ENCODE measurements at regions not wholly inside any gene's neighbourhood (a gene's known extent, or its start where the extent isn't known, plus 50 kb on each side); places are given as distances from the start of the nearest gene placed in this dataset.
A peak's percentile ranks its signal among the peaks of the same experiment; 100 is the strongest.

GRCh38 chr9:26357803-26358344 is 534.7 kb downstream of the CAAP1 start:
- ATAC-seq (no peak), DNase-seq (no peak)
- intact Hi-C loops (cut with micrococcal nuclease) = no loop called here

- intact Hi-C loops (cut with micrococcal nuclease) = no loop called here
- ATAC-seq (no peak), DNase-seq (no peak)
Measured at GRCh38 chr9:26356491-26356890, 536.1 kb downstream of the CAAP1 start.

- DNase-seq = no peak
- intact Hi-C loops (cut with micrococcal nuclease) = no loop called here
- no peak for ATAC-seq
Measured at GRCh38 chr9:26346942-26347477, 545.6 kb downstream of the CAAP1 start.

DNA sequence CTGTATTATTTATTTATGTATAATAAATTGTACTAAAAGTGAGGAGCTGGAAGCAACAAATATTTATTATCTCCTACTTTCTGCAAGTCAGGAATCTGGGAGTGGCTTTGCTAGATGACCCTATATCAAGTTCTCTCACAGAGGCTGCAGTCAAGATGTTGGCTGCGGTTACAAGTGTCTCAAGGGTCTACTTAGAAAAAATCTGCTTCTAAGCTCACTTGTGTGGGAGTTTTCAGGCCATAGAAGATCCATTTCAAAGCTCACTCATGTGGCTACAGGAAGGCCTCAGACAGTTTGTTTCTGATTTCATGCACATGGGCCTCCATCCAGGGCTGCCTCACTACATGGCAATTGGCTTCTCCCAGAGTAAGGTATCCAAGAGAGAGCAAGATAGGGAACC is 551.1 kb downstream of the CAAP1 start:
- ATAC-seq (no peak), DNase-seq (no peak)
- intact Hi-C loops (cut with micrococcal nuclease) = no loop called here

DNA sequence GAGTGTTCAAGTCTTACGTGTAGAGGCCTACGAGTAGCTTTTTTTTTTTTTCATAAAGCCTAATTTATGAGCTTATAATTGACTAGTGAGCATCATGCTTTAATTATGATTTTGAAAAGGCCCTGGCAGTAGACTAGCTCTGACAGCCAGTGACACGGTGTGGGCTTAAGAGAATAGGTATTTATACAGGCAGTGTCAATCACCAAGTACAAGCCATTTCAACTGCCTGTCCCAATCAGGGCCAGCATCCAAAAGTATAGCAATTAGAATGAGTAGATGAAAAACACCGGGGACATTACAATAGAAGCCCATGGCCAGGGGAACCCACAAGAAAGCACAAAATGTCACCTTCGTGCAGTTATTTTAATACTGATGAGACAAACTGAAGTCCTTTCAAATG is 552.8 kb downstream of the CAAP1 start:
- no peak for ATAC-seq

GRCh38 chr9:26335116-26335515 is 557.5 kb downstream of the CAAP1 start:
- intact Hi-C loops (cut with micrococcal nuclease) = no loop called here
- ATAC-seq = no peak
- DNase-seq = no peak

More for the DNA sequence above, 552.8 kb downstream of the CAAP1 start:
- intact Hi-C loops (cut with micrococcal nuclease) = no loop called here
- DNase-seq = no peak

DNA sequence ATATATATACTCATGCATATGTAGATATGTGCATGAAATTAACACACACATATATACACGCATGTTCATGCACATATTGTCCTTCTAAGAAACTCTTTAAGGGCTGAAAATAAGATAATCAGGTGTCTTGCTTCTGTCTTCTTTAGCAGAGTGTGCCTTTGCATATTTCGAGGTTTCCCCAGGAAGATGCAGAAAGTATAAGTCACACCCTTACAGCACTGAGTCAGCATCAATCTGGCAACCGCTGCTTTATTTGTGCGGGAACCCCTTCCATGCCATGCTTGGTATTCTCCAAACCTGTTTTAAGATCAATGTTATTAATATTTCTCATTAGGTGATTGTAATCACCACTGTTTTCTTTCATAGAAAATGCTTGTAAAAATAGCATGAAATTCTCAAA is 557.9 kb downstream of the CAAP1 start:
- DNase-seq = no peak
- intact Hi-C loops (cut with micrococcal nuclease) = no loop called here
- no peak for ATAC-seq

GRCh38 chr9:26331223-26331622 is 561.4 kb downstream of the CAAP1 start:
- DNase-seq (no peak), ATAC-seq (no peak)
- intact Hi-C loops (cut with micrococcal nuclease) = no loop called here

- ATAC-seq (no peak), DNase-seq (no peak)
- intact Hi-C loops (cut with micrococcal nuclease) = no loop called here
Measured at GRCh38 chr9:26329974-26330373, 562.6 kb downstream of the CAAP1 start.

GRCh38 chr9:26326563-26326962 is 566.0 kb downstream of the CAAP1 start:
- DNase-seq (no peak), ATAC-seq (no peak)
- intact Hi-C loops (cut with micrococcal nuclease) = no loop called here

GRCh38 chr9:26325444-26325829 is 567.2 kb downstream of the CAAP1 start:
- intact Hi-C loops (cut with micrococcal nuclease) = no loop called here
- ATAC-seq = no peak
- DNase-seq = no peak

DNA sequence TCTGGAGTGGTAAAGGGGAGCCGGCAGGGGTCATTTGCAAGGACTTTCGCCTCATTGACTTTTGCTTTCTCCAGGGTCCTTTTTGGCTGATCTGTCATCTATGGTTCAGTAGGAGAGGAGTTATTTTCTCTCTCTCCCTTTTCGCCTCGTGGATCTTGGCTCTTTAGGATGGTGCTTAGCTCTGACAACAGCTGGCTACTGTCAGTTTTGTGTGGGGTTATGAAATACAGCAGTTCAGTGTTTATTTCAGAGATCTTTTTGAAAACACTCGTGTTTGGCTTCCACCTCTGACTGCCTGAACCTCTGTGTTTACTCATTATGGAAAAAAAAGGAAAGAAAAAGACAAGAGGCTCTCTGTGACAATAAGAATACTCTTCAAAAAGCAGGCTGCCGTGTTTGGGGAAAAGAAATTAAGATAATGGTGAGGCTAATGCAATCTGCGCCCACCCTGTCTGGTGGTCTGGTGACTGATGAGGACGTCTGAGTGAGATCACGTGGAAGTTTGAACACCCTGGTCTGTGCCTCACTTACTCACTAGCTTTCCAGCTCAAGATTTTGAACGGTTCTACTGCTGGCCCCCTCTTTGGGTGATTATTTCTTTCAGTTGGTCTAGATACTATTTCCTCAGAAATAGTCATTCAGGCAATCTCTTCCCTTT is 567.7 kb downstream of the CAAP1 start:
- ATAC-seq = peak; percentile 17
- DNase-seq = no peak
- intact Hi-C loops (cut with micrococcal nuclease) = no loop called here

DNA sequence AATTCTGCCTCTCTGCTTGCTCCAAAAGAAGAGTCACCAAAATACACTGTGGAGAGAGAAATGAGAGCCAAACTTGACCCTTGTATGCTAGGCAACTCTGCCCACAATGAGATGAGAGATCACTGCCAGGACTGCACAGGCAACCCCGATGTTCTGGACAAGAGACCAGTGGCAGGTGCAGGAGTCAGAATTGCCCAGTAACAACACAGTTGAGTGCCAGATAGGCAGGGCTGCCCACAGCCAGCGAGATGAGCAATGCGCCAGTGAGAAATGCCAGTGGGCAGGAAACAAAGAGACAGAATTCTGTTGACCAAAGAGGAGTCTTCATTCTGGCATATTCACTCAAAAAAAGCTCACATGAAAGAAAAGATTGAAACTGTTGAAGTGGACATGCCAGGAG is 570.7 kb downstream of the CAAP1 start:
- no peak for DNase-seq
- intact Hi-C loops (cut with micrococcal nuclease) = no loop called here
- ATAC-seq = no peak

DNA sequence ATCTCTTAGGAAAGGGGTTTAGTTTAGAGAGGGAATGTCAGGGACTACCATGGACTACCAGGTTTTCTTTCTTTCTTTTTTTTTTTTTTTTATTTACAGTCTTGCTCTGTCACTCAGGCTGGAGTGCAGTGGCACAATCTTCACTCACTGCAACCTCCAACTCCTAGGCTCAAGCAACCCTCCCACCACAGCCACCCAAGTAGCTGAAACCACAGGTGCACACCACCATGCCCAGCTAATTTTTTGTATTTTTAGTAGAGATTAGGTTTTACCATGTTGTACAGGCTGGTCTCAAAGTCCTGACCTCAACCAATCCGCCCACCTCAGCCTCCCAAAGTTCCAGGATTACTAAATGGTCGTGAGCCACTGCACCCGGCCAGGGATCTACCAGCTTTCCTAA is 572.7 kb downstream of the CAAP1 start:
- ATAC-seq (no peak), DNase-seq (no peak)
- intact Hi-C loops (cut with micrococcal nuclease) = no loop called here

- ATAC-seq (no peak), DNase-seq (no peak)
- intact Hi-C loops (cut with micrococcal nuclease) = no loop called here
Measured at GRCh38 chr9:26313108-26313507, 579.5 kb downstream of the CAAP1 start.

GRCh38 chr9:26311463-26311995 is 581.1 kb downstream of the CAAP1 start:
- ATAC-seq (no peak), DNase-seq (no peak)
- intact Hi-C loops (cut with micrococcal nuclease) = no loop called here

DNA sequence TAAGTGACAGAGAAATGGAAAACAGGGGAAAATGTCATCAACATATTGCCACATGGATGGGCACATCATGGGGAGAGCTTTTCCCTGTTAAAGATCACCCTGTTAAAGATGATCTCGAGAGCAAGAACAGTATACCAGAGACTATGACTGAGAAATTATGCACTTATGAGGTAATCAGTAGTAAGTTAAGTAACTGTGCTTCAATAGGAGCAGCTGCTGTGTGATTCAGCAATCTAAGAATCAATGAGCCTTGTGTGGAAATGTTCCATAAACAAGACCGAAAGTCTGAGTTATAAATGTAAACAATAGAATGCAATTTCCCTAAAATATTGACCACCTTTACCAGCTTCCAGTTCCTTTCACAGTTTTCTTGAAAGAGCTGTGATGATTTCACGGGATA is 582.3 kb downstream of the CAAP1 start:
- no peak for DNase-seq
- intact Hi-C loops (cut with micrococcal nuclease) = no loop called here
- ATAC-seq = no peak

- ATAC-seq = no peak
- intact Hi-C loops (cut with micrococcal nuclease) = no loop called here
- DNase-seq = no peak
Measured at GRCh38 chr9:26308328-26308727, 584.3 kb downstream of the CAAP1 start.

DNA sequence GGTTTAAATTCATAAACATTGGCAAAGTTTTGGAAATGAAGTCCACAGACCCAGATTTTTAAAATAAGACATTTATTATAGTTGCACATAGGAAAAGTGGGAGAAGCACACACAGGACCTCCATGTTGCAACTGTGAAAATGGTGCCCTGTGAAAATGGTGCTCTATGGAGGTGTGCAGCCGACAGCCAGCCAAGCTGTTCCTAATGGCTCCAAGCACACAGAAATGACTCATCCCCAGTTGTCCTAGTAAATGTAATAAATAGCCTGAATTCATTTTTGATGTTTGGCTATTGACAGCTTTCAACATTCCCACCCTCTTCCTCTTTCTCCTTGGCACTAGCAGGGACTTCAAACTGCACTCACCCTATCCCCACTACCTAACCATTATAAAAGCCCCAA is 590.9 kb downstream of the CAAP1 start:
- DNase-seq (no peak), ATAC-seq (no peak)
- intact Hi-C loops (cut with micrococcal nuclease) = no loop called here

DNA sequence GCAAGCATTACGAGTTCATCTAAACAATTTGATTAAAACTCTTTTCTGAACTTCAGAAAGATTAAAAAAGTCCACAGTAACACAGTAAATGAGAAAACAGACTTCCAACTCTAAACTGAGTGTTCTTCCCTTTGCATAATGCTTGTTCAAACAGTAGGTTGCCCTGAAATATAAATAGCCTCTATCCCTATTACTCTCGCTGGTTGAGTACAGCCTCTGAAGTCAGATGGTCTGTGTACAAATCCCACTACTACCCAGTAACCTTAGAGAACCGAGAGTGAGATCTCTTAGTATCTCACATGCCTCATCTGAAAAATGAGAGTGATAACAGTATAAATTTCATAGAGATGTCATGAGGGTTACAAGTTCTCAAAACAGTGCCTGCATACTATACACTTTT is 591.6 kb downstream of the CAAP1 start:
- ATAC-seq = no peak
- intact Hi-C loops (cut with micrococcal nuclease) = no loop called here
- DNase-seq = no peak
